Adrenal gland (tissue), 5 donors: ENCODE measurements at regions not wholly inside any gene's neighbourhood (a gene's known extent, or its start where the extent isn't known, plus 50 kb on each side); places are given as distances from the start of the nearest gene placed in this dataset.

Experiments used
- POLR2A ChIP-seq, 2 donors: fragments of 450-650 bp; IDR thresholded peaks; one replicate each; pipeline ENCODE4 v1.6.1; 2017; ENCODE audit warnings: antibody characterized with exemption in 2 of 2, mild to moderate bottlenecking in 2 of 2, moderate library complexity in 1 of 2
- TF ChIP-seq, protein P1 (sequence below), 6 experiments: fragments of 450-650 bp in 4 of 6; fragments of 200-600 bp in 2 of 6; sonication (generic) in 1 of 6; IDR thresholded peaks; 1 replicate in 5 of 6; 2 replicates in 1 of 6; pipeline versions ENCODE4 v1.5.1 to v1.8.0; 2016 to 2021; ENCODE audit warnings: antibody characterized with exemption in 6 of 6, mild to moderate bottlenecking in 2 of 6, moderate library complexity in 1 of 6
- donor health status: DM: no; HTN: no; CAD: no.

GRCh38 chr3:187986514-187986934 is 167.4 kb upstream of the LPP start:
- TF ChIP-seq, protein P1, sequence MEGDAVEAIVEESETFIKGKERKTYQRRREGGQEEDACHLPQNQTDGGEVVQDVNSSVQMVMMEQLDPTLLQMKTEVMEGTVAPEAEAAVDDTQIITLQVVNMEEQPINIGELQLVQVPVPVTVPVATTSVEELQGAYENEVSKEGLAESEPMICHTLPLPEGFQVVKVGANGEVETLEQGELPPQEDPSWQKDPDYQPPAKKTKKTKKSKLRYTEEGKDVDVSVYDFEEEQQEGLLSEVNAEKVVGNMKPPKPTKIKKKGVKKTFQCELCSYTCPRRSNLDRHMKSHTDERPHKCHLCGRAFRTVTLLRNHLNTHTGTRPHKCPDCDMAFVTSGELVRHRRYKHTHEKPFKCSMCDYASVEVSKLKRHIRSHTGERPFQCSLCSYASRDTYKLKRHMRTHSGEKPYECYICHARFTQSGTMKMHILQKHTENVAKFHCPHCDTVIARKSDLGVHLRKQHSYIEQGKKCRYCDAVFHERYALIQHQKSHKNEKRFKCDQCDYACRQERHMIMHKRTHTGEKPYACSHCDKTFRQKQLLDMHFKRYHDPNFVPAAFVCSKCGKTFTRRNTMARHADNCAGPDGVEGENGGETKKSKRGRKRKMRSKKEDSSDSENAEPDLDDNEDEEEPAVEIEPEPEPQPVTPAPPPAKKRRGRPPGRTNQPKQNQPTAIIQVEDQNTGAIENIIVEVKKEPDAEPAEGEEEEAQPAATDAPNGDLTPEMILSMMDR (IDR thresholded peaks at IDR 0.05) = no peak
- TF ChIP-seq POLR2A (IDR thresholded peaks at IDR 0.05) = no peak
